Mucosa of descending colon (tissue), 3 donors: ENCODE measurements at regions not wholly inside any gene's neighbourhood (a gene's known extent, or its start where the extent isn't known, plus 50 kb on each side); places are given as distances from the start of the nearest gene placed in this dataset.

Experiments used
- ATAC-seq: fragments of 200-7000 bp; cut with Tn5 transposase; one replicate; pipeline ENCODE4 v1.9.1; 2020; ENCODE audit warnings: mild to moderate bottlenecking, moderate library complexity
- DNase-seq, 3 donors: peaks; one replicate each; pipeline ENCODE4 v3.0.0-alpha.2; 2020
- H3K36me3 ChIP-seq: fragments of 200-600 bp; one replicate; pipeline ENCODE4 v1.8.0; 2021; ENCODE audit warnings: low read depth, mild to moderate bottlenecking
- H3K4me1 ChIP-seq: fragments of 200-600 bp; one replicate; pipeline ENCODE4 v1.8.0; 2021; ENCODE audit warnings: low read depth, mild to moderate bottlenecking
- H3K4me3 ChIP-seq: fragments of 200-600 bp; one replicate; pipeline ENCODE4 v1.8.0; 2021; ENCODE audit warnings: mild to moderate bottlenecking
- H3K9me3 ChIP-seq: fragments of 200-600 bp; one replicate; pipeline ENCODE4 v1.8.0; 2021; ENCODE audit warnings: mild to moderate bottlenecking
- CTCF ChIP-seq: fragments of 200-600 bp; IDR thresholded peaks from one replicate; pipeline ENCODE4 v1.8.0; 2022; ENCODE audit warnings: antibody characterized with exemption, mild to moderate bottlenecking
- intact Hi-C, 2 donors: fragments of 100-400 bp; cut with DNase I in 1 of 2; cut with micrococcal nuclease in 1 of 2; formaldehyde crosslinking; loops; one replicate each; pipeline versions ENCODE4 v1.11.0 to v1.11.1; 2022; cut with DNase I, micrococcal nuclease
- donor health status: DM: no; HTN: no; CAD: no; lungs with moderate emphysema.
- donor health status: DM: no; HTN: no; CAD: no.
- donor health status: DM: no; HTN: yes; CAD: no.

- Histone ChIP-seq H3K36me3 (no peaks in the 10 kb centered on the region), H3K9me3 (peaks cover 26% of the 10 kb centered on the region), H3K4me3 (no peak overlapping the region), H3K4me1 (no peaks in the 10 kb centered on the region)
- TF ChIP-seq CTCF, result no peak
- DNase-seq, result no peak
- ATAC-seq, result no peak
- intact Hi-C loops, result no loop called here
Observed at GRCh38 chr13:93017493-93018112, 209.0 kb upstream of the GPC6 start.

- no peak for DNase-seq
- intact Hi-C loops, result no loop called here
- Histone ChIP-seq H3K36me3 (no peaks in the 10 kb centered on the region), H3K4me1 (no peaks in the 10 kb centered on the region), H3K4me3 (no peak overlapping the region), H3K9me3 (no peaks in the 10 kb centered on the region)
- TF ChIP-seq CTCF, result no peak
- no peak for ATAC-seq
Observed at GRCh38 chr13:93023929-93024328, 202.7 kb upstream of the GPC6 start.

GRCh38 chr13:93025984-93026383, 200.6 kb upstream of the GPC6 start:
- intact Hi-C loops, result no loop called here
- no peaks in the 10 kb centered on the region for H3K9me3 ChIP-seq
- H3K4me1 ChIP-seq, result no peaks in the 10 kb centered on the region
- no peak overlapping the region for H3K4me3 ChIP-seq
- ATAC-seq (no peak), DNase-seq (no peak)
- no peaks in the 10 kb centered on the region for H3K36me3 ChIP-seq
- TF ChIP-seq CTCF, result no peak

- Histone ChIP-seq H3K4me3 (no peak overlapping the region), H3K4me1 (no peaks in the 10 kb centered on the region), H3K36me3 (no peaks in the 10 kb centered on the region), H3K9me3 (no peaks in the 10 kb centered on the region)
- intact Hi-C loops, result no loop called here
- ATAC-seq (no peak), DNase-seq (no peak)
- TF ChIP-seq CTCF, result no peak
Observed at GRCh38 chr13:93029536-93029935, 197.1 kb upstream of the GPC6 start.

- intact Hi-C loops, result no loop called here
- H3K4me3 ChIP-seq, result no peak overlapping the region
- no peaks in the 10 kb centered on the region for H3K9me3 ChIP-seq
- no peak for DNase-seq
- H3K4me1 ChIP-seq, result no peaks in the 10 kb centered on the region
- no peaks in the 10 kb centered on the region for H3K36me3 ChIP-seq
- no peak for TF ChIP-seq CTCF
- ATAC-seq, result no peak
Observed at GRCh38 chr13:93036380-93036779, 190.2 kb upstream of the GPC6 start.

GRCh38 chr13:93037780-93038179, 188.8 kb upstream of the GPC6 start:
- Histone ChIP-seq H3K9me3 (no peaks in the 10 kb centered on the region), H3K4me1 (no peaks in the 10 kb centered on the region), H3K4me3 (no peak overlapping the region), H3K36me3 (no peaks in the 10 kb centered on the region)
- intact Hi-C loops, result no loop called here
- no peak for DNase-seq
- TF ChIP-seq CTCF, result no peak
- no peak for ATAC-seq
